Mucosa of rectum (tissue), 2 donors: ENCODE measurements at regions not wholly inside any gene's neighbourhood (a gene's known extent, or its start where the extent isn't known, plus 50 kb on each side); places are given as distances from the start of the nearest gene placed in this dataset.
"Not testable (repeated sequence)": the region's sequence is repeated elsewhere in the genome, so short reads cannot be mapped to it uniquely, and the experiment has no call there.

Source experiments
- H3K27ac ChIP-seq, 2 donors: one replicate each; pipeline ENCODE4 v1.7.0; 2013; ENCODE audit warnings: inconsistent platforms in 2 of 2, low read depth in 2 of 2, low read length in 2 of 2
- H3K27me3 ChIP-seq, 2 donors: one replicate each; pipeline ENCODE4 v1.7.0; 2013; ENCODE audit warnings: low read length in 2 of 2; ENCODE audit not compliant: control insufficient read depth in 2 of 2, insufficient read depth in 2 of 2
- H3K36me3 ChIP-seq, 2 donors: one replicate each; pipeline ENCODE4 v1.7.0; 2013; ENCODE audit warnings: low read length in 2 of 2; ENCODE audit not compliant: control insufficient read depth in 2 of 2, insufficient read depth in 2 of 2
- H3K4me1 ChIP-seq, 2 donors: one replicate each; pipeline ENCODE4 v1.7.0; 2013; ENCODE audit warnings: low read length in 2 of 2, mild to moderate bottlenecking in 1 of 2; ENCODE audit not compliant: control insufficient read depth in 2 of 2, insufficient read depth in 2 of 2
- H3K4me3 ChIP-seq, 2 donors: one replicate each; pipeline ENCODE4 v1.7.0; 2013; ENCODE audit warnings: low read length in 2 of 2
- H3K9ac ChIP-seq, 2 donors: one replicate each; pipeline ENCODE4 v1.7.0; 2013; ENCODE audit warnings: low read length in 2 of 2, low read depth in 1 of 2, mild to moderate bottlenecking in 1 of 2
- H3K9me3 ChIP-seq, 2 donors: one replicate each; pipeline ENCODE4 v1.7.0; 2013; ENCODE audit warnings: low read length in 2 of 2; ENCODE audit not compliant: control insufficient read depth in 2 of 2
- donor health status: healthy.
- donor health status: Normal muscosa, but diverticular disease.

GRCh38 chr20:30922129-30922528 lies 335.3 kb upstream of the DEFB115 start:
- no peak overlapping the region for H3K4me3 ChIP-seq
- H3K4me1 ChIP-seq: no peaks in the 10 kb centered on the region
- no peaks in the 10 kb centered on the region for H3K27me3 ChIP-seq
- no peaks in the 10 kb centered on the region for H3K36me3 ChIP-seq
- H3K27ac ChIP-seq: no peak overlapping the region
- H3K9me3 ChIP-seq: peaks cover 0 to 4% of the 10 kb centered on the region in 2 donors
- no peak overlapping the region for H3K9ac ChIP-seq

GRCh38 chr20:30937790-30938189 lies 319.7 kb upstream of the DEFB115 start:
- H3K4me1 ChIP-seq: no peaks in the 10 kb centered on the region
- H3K27me3 ChIP-seq: no peaks in the 10 kb centered on the region
- no peak overlapping the region for H3K27ac ChIP-seq
- H3K4me3 ChIP-seq: no peak overlapping the region
- peaks cover 0 to 4% of the 10 kb centered on the region in 2 donors for H3K9me3 ChIP-seq
- no peaks in the 10 kb centered on the region for H3K36me3 ChIP-seq
- H3K9ac ChIP-seq: no peak overlapping the region

- no peak overlapping the region for H3K27ac ChIP-seq
- H3K36me3 ChIP-seq: no peaks in the 10 kb centered on the region
- H3K4me3 ChIP-seq: no peak overlapping the region
- H3K9ac ChIP-seq: no peak overlapping the region
- peaks cover 0 to 1% of the 10 kb centered on the region in 2 donors for H3K9me3 ChIP-seq
- H3K4me1 ChIP-seq: no peaks in the 10 kb centered on the region
- no peaks in the 10 kb centered on the region for H3K27me3 ChIP-seq
Observed at GRCh38 chr20:30949761-30950160, 307.7 kb upstream of the DEFB115 start.

GRCh38 chr20:30951088-30951487 lies 306.4 kb upstream of the DEFB115 start:
- H3K9ac ChIP-seq, H3K36me3 ChIP-seq, H3K27ac ChIP-seq, H3K4me1 ChIP-seq, H3K9me3 ChIP-seq, H3K4me3 ChIP-seq, H3K27me3 ChIP-seq: not testable (repeated sequence)

DNA sequence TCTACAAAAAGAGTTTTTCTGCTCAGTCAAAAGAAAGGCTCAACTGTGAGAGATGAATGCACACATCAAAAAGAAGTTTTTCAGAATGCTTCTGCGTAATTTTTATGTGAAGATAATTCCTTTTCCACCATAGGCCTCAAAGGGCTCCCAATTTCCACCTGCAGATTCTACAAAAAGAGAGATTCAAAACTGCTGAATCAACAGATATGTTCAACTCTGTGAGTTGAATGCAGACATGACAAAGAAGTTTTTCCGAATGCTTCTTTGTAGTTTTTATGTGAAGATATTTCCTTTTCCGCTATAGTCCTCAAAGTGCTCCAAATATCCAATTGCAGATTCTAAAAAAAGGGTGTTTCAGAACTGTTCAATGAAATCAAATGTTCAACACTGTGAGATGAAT lies 300.8 kb upstream of the DEFB115 start:
- H3K36me3 ChIP-seq, H3K4me1 ChIP-seq, H3K4me3 ChIP-seq, H3K9ac ChIP-seq, H3K27me3 ChIP-seq, H3K27ac ChIP-seq, H3K9me3 ChIP-seq: not testable (repeated sequence)

DNA sequence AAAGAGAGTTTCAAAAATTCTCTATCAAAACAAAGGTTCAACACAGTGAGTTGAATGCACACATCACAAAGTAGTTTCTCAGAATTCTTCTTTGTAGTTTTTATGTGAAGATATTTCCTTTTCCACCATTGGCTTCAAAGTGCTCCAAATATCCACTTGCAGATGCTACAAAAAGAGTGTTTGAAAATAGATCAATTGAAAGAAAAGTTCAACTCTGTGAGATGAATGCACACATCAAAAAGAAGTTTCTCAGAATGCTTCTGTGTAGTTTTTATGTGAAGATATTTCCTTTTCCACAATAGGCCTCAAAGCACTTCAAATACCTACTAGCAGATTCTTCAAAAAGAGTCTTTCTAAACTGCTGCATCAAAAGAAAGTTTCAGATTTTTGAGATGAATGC lies 298.3 kb upstream of the DEFB115 start:
- not testable (repeated sequence) for H3K9ac ChIP-seq, H3K4me1 ChIP-seq, H3K4me3 ChIP-seq, H3K9me3 ChIP-seq, H3K27ac ChIP-seq, H3K27me3 ChIP-seq, H3K36me3 ChIP-seq

GRCh38 chr20:30963591-30963990 lies 293.9 kb upstream of the DEFB115 start:
- H3K4me3 ChIP-seq: no peak overlapping the region
- no peak overlapping the region for H3K9ac ChIP-seq
- H3K4me1 ChIP-seq: no peaks in the 10 kb centered on the region
- H3K27ac ChIP-seq: no peak overlapping the region
- no peaks in the 10 kb centered on the region for H3K27me3 ChIP-seq
- no peaks in the 10 kb centered on the region for H3K36me3 ChIP-seq
- H3K9me3 ChIP-seq: no peaks in the 10 kb centered on the region

- H3K9ac ChIP-seq, H3K4me1 ChIP-seq, H3K9me3 ChIP-seq, H3K27ac ChIP-seq, H3K27me3 ChIP-seq, H3K36me3 ChIP-seq, H3K4me3 ChIP-seq: not testable (repeated sequence)
Observed at GRCh38 chr20:30975859-30976258, 281.6 kb upstream of the DEFB115 start.

- Histone ChIP-seq H3K4me1 (no peaks in the 10 kb centered on the region), H3K27me3 (no peaks in the 10 kb centered on the region), H3K4me3 (no peak overlapping the region), H3K27ac (no peak overlapping the region), H3K9me3 (peaks cover 0 to 3% of the 10 kb centered on the region in 2 donors), H3K9ac (no peak overlapping the region), H3K36me3 (no peaks in the 10 kb centered on the region)
Observed at GRCh38 chr20:30985386-30985785, 272.1 kb upstream of the DEFB115 start.
